Fibroblast of skin of scalp (primary cell): ENCODE measurements at regions not wholly inside any gene's neighbourhood (a gene's known extent, or its start where the extent isn't known, plus 50 kb on each side); places are given as distances from the start of the nearest gene placed in this dataset.
A peak's percentile ranks its signal among the peaks of the same experiment; 100 is the strongest.

Experiments used
- DNase-seq: peaks from one replicate; pipeline ENCODE4 v3.0.0-alpha.2; 2013

DNA sequence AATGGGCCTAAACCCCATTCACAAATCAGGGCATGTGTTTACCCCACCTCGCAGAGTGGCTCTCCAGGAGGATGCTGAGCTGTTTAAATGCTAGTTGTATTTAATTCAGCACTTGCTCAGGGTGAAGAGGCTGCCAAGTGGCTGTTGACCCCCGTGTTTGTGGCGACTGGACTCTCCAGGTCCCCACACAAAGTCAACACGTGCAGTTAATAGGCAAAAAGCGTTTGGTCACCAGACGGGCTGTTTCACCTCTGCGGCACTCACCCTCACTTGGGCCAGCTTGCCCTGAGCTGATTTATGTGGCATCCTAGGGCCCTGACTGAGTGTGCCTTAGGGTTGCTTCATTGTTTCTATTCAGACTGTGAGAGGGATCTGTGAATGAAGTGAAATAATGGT, 152.3 kb downstream of the GAS1 start:
- DNase-seq, result no peak

DNA sequence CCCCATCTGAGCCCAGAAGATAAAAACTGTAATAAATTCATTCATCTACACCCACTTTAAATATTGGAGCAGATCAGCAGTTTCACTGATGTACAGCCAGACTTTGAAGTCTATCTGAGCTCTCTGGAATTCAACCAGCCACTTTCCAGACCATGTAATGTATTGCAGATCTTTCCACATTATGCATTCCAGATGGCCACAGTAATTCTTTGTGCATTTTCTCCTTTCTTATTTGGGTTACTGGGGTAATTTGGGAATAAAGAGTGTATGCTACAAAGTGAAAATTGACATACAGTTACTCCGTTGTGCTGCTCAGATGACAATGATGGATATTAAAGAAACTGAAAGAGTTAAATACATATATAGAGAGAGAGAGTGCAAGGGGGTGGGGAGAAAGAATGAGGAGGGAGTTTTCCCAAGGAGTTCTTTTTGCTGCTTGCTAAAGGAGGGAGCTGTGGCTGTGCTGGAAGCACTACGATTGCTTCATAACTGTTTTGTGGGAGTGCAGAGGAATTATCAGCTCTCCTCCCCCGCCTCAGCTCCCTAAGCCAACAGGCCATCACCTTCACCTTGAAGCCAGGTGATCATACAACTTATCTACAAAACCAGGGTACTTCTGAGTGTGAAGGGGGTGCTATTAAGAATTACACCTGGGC, 152.8 kb downstream of the GAS1 start:
- DNase-seq, result peak; percentile 93

GRCh38 chr9:86792136-86792535, 155.2 kb downstream of the GAS1 start:
- DNase-seq, result no peak

- DNase-seq, result no peak
These were observed 156.5 kb downstream of the GAS1 start for GRCh38 chr9:86790805-86791204.

DNA sequence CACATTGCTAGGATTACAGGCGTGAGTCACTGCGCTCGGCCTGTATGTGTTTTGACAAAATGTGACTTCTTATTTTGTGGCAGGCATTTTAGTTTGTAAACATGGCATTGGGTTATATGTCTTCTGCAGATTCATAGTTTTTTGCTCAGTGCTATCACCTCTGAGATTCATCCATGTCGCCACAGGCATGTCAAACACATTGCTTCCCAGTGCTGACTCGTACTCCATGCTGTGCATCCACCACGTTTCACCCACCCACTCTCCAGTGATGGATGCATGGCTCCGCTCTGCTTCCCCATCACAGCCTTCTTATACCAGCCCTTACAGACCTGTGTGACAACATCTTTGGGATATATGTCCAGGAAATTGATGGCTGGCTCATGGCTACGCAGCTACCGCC, 158.8 kb downstream of the GAS1 start:
- DNase-seq, result peak; percentile 93

GRCh38 chr9:86783884-86784283, 163.4 kb downstream of the GAS1 start:
- peak; percentile 77 for DNase-seq

- DNase-seq, result no peak
These were observed 164.5 kb downstream of the GAS1 start for GRCh38 chr9:86782831-86783230.

GRCh38 chr9:86778761-86779160, 168.5 kb downstream of the GAS1 start:
- no peak for DNase-seq

- DNase-seq, result no peak
These were observed 171.6 kb downstream of the GAS1 start for GRCh38 chr9:86775718-86776117.

DNA sequence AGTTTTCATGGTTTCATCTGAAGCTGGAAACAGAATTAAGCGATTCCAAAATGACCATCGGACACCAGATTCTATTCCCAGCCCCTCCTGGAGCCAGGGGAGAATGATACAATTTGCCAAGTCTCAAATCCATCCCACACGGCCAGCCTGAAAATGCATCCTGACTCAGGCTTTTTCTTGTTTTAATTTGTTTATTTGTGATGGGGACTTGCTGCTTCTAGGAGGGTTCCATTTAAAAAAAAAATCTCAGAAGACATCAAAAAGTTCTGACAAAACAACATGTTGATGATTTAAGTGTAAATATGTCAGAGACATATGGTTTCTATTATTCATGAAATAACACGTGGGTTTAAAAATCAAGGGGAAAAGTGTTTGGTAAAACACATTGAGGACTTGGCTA, 173.2 kb downstream of the GAS1 start:
- DNase-seq, result peak; percentile 40

- DNase-seq, result no peak
These were observed 173.8 kb downstream of the GAS1 start for GRCh38 chr9:86773422-86773945.

- peak; percentile 85 for DNase-seq
These were observed 174.7 kb downstream of the GAS1 start for GRCh38 chr9:86772635-86772993.

- no peak for DNase-seq
These were observed 175.2 kb downstream of the GAS1 start for GRCh38 chr9:86771941-86772634.

DNA sequence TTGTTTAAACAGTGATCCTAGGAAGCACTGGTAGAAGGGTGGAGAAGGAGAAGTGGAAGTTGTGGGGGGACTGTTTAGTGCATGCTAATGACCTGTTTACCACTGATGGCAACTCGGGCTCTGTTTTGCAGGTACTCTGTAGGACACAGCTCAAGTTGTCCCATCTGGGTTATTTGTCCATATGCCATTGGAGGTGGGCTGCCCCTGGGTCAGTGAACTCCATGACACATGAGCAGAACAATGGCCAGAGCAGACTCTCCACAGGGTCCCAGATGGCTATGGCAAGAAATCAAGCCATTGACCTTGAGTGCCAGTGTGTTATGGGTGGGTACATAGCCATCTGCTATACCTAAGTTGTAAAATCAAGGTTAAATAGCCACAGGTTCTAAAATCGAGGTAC, 175.9 kb downstream of the GAS1 start:
- DNase-seq, result no peak

DNA sequence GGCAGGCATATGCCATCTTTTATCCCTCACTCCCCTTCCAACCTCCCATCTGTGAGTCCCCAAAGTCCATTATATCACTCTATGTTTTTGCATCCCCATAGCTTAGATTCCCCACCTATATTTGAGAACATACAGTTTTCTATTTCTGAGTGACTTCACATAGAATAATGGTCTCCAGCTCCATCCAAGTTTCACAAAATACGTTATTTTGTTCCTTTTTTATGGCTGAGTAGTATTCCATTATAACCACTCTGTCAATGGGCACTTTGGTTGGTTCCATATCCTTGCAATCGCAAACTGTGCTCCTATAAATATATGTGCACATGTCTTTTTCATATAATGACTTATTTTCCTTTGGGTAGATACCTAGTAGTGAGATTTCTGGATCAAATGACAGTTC, 178.6 kb downstream of the GAS1 start:
- no peak for DNase-seq

DNA sequence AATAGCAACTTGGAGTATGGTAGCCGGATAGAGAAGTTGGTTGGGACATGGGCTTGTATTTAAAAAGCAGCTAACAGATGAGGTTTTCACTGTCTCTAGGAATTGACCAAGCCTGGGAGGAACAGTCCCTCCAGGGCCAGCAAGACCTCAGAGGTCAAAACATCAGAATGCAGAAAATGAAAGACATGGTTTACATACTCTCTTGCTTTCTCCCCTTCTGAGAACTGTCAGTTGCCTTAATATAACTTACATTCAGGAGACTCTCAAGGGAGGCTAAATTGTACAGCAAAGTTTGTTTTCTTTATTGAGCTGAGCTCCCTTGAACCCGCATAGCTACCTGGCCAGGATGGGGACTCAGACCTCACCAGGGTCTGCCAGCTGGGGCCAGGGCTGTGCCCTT, 179.3 kb downstream of the GAS1 start:
- no peak for DNase-seq

DNA sequence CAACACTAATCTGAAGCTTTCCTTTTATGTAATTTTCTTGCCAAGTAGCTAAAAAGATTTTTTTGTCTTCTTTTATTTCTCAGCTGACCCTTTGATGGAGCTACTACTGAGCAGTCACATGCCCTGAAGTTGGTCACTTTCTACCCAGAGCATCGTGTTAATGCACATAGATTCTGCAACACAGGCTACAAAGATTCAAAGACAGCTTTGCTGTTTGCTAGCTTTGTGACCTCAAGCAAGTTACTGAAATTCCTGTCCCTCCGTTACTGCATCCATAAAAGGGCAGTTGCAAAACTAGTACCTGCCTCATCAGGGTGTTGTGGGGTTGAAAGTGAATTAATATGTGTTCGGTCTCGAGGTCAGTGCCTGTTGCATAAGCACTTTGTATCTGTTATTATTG, 179.9 kb downstream of the GAS1 start:
- no peak for DNase-seq

GRCh38 chr9:86766912-86767311, 180.4 kb downstream of the GAS1 start:
- DNase-seq, result peak; percentile 85

GRCh38 chr9:86766511-86766910, 180.8 kb downstream of the GAS1 start:
- DNase-seq, result no peak

DNA sequence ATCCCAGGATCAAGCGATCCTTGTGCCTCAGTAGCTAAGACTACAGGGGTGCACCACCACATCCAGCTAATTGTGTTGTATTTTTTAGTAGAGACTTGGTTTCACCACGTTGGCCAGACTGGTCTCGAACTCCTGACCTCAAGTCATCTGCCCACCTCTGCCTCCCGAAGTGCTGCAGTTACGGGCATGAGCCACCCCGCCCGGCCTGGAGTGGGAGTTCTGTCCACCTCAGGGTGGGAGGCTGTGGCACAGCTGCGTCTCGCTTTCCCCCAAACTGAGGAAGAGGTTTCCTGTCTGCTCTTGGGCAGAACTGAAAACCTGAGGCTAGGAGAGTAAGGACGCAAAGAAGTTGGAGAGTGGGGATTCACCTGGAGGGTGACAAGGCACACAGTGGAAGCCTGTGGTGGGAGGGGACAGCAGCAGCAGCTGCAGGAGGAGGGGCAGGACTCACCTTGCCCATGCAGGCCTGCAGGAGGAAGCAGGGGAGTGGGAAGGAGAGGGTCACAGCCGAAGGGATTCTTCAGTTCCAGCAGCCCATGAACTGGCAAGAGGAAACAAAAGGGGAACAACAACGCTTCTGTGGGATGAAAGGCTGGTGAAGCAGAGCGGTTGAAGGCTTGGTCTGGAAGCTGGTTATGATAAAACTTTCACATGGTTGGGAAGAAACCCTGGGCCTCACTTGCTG, 181.4 kb downstream of the GAS1 start:
- DNase-seq, result no peak

GRCh38 chr9:86764671-86765343, 182.5 kb downstream of the GAS1 start:
- peak; percentile 75 for DNase-seq

DNA sequence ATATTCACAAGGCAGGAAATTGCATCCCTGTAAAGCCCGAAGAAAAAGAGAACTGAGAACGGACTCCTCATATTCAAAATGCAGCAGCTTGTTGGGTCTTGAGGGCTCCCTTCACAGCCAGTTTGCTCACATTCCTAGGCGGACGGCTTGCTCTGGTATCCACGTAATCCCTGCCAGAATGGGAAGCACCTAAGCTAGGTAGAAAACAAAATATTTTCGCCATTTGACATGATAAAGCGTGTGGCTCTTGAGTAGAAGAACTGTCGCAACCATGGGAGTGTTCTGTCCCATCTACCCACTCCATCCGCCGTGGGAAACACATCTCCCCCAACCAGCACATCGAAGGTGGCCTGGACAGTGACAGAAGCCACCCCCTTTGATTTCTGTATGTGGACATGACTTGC, 183.1 kb downstream of the GAS1 start:
- no peak for DNase-seq

DNA sequence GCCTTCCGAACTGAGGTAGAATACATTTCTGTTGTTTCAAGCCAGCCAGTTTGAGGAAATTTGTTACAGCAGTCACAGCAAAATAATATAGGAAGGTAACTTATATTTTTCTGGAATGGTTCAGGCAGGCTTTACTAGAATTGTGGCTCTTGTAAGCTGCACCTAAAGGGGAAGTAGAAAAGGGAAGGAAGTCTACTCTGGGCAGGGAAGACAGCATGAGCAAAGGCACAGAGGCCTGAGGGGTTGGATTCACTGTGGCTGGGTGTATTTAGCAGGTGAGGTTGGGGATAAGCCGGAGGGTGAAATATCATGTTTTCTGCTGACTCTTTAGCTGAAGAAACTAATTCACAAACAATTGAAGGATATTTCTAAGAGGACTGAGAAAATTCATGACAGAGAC, 183.5 kb downstream of the GAS1 start:
- DNase-seq, result no peak
